ENCODE measurements at regions not wholly inside any gene's neighbourhood (a gene's known extent, or its start where the extent isn't known, plus 50 kb on each side); places are given as distances from the start of the nearest gene placed in this dataset.

- no peak for TF ChIP-seq CTCF (IDR thresholded peaks at IDR 0.05)
- TF ChIP-seq POLR2A (IDR thresholded peaks at IDR 0.05) = no peak
Measured at GRCh38 chr14:55801121-55801520, 221.1 kb downstream of the KTN1 start.
